NCI-H446 (cell line): ENCODE measurements at regions not wholly inside any gene's neighbourhood (a gene's known extent, or its start where the extent isn't known, plus 50 kb on each side); places are given as distances from the start of the nearest gene placed in this dataset.

ENCODE experiments used
- DNase-seq, 2 experiments: peaks; one replicate each; lab custom pipeline; 2025; lab: John Stamatoyannopoulos, UW

DNA sequence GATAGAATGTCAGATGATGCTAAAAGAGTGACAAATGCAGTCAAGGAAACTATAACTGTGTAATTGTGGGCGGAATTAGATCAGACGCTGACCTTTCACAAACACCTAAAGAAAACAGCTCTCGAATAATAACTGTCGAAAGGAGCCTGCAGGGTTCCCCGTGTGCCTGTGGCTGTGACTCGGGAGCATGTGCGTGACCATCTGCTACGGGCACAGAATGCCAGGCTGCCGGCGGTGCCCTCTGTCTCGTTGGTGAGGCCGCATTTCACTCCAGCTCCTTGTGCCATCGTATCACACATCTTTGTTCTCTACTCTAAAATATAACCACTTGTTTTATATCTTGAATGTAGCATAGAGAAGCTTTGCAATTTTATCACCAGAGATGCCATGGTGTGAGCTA lies 267.8 kb upstream of the FMN2 start:
- no peak for DNase-seq

DNA sequence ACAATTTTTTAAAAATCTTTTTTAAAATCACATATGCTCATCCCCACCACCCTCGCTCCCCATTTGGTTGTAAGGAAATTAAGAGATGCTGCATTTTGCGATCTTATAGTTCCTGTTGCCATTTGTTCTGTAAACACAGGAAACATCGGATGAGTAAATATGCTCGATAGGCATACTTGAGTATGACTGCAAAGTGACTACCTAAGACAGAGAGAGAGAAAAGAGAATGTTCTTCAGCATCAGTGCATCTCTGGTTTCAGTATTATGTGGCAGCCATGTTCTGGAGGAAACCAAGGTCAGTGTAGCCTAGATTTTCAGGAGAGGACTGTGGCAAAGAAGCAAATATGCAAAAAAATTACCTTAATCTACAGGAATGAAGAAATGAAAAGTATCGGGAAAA lies 265.5 kb upstream of the FMN2 start:
- DNase-seq = no peak

DNA sequence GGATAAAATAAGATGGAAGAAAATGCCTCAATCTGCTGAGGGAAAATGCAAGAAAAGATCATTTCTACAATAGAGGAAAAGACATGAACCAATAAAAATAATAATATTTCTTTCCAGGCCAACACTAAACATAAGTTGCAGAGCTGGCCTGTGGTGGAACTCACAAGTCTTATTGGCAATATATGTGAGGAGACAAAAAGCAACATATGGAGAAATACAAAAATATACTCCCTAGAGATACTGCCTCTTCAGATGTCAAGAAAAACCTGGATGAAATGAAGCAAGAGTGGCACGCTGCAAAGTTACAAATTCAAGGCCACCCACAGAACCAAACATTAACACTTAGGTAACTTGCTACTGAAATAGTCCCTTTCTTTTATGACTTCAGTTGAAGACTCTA lies 264.9 kb upstream of the FMN2 start:
- no peak for DNase-seq

DNA sequence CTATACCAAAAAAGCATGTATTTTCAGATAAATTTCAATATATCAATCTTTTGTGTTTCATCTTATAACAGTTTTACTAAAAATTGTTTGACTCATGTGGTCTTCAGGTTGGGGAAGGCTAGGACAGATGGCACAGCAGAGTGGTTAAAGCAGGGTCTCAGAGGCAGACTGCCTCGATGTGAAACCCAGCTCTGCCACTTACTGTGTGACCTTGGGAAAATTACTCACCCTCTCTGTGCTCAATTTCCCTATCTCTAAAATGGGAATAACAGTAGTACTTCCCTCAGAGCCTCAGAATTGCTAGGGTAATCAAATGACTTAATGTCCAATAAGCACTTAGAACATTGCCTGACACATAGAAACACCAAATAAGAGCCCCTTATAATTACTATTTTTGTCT lies 262.1 kb upstream of the FMN2 start:
- no peak for DNase-seq

DNA sequence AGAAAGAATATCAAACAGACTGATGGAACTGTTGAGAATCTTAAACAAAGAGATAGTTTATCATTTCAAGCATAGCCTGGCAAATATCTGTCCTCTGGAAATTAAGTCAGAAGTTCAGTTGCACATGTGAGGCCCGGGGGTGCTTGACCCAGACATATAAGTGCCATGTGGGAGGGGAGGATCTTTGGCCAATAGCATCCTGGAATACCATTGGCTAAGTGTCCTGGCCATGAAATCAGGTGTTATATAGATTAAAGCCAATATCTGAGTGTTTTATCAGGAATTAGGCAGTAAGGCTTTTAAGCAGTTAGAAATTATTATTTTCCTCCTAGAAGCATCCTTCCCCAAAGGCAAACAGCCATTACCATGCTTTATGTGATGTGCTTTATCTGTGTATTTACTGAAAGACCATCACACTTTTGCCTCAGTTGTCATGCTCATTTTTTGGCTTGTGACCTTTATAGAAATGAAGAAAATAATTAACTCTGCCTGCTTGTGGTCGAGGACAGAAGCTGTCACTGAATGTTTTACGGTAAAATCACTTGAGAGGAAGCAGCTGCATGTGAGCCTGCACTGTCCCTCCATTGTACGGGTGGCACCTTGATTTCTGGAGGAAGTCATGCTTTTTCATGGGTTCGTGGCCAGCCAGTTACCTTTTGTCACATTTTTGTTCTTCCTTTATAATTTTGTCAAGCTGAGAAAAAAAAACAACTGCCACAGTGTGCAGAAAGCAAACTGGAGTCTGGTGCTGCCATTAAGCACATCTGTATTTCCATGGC lies 259.9 kb upstream of the FMN2 start:
- DNase-seq = no peak

DNA sequence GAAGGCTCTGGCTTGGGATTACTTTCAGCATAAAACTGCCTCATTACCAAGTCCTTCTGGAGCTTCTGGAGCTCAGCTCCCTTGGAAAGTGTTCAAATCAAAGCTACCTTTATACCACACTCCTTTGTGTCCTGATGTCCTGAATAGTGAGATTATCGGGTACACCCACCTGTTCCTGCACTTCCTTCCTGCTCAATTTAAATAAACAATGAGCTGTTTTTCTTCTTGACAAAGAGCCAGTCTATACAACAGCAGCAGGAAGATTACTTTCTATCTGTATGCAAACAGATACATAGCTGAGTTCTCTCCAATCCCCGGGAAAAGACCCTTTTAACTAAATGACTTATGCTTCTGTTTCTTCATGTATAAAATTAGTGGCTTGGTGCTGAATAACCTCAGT lies 258.0 kb upstream of the FMN2 start:
- DNase-seq = no peak

DNA sequence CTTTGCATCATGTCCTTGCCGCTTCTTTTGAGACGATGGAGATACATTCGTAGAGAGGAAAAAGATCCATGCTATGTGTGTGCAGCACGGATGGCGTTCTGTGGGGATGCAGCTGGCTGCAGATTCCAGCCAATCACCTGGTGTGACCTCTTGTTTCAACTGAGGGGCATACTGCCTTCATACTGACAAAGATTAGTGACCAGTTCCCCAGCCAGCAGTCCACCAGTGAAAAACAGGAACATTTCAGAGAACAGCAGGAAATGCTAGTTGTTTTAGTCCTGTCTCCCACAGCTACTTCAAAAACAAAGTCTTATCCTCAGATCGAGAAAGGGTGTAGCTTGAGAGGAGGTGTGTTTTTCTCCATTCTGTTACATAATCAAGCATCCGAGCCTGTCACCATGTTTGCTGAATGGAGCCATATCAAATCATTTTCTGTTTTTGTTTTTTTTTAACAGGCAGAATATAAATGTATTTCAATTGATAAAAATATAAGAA lies 255.7 kb upstream of the FMN2 start:
- DNase-seq = no peak

DNA sequence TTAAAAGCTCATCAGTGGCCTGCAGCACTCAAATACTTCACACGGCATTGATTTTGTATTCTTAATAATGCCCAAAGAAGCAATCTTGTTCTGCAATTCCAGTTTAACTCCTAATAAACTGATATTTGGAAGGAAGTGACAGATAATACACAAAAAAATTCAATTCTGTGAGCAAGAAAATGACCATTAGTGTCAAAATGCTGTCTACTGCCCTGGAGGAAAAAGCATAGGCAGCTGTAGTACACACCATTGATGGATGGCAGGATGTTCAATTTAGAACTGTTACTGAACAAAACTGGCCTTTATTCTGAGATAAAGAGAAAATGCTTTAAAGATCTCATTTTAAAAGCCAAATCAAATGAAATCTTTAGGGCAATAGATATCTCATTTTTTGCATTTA lies 251.3 kb upstream of the FMN2 start:
- DNase-seq = no peak

DNA sequence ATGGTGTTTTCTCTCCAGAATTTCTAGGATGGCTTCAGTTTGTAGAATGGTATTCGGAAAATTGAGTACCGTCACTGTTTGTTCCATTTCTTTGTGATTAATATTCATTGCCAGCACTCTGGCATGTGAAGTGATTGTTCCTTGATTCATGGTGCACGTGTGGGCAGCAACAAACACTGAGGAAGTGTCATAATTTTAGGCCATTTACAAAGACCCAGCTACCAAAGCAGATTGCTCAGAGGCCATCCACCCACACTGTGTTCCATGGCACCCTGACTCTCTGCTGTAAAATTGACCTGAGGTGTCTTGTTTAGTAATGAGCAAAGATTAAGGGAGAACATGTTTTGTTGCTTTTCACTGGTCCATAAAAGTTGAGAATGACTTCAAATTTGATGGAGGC lies 250.9 kb upstream of the FMN2 start:
- no peak for DNase-seq

DNA sequence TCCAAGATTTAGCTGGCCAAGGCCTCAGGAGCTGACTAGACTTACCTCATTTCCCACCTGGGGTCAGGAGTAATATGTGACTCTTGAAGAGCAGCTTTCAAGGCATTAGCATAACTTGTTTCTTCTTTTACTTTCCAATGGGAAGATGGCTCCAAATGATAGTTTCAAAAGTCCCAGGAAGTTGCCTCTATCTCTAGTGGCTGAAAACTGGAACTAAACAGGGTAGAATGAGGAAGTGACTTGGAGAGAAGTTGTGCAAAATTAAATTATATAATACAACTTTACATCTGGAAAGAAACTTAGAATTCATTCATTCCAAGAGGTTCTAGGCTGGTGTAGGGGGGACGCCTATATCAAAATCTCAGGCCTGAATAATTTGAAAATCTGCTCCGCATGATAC lies 250.1 kb upstream of the FMN2 start:
- DNase-seq = no peak

DNA sequence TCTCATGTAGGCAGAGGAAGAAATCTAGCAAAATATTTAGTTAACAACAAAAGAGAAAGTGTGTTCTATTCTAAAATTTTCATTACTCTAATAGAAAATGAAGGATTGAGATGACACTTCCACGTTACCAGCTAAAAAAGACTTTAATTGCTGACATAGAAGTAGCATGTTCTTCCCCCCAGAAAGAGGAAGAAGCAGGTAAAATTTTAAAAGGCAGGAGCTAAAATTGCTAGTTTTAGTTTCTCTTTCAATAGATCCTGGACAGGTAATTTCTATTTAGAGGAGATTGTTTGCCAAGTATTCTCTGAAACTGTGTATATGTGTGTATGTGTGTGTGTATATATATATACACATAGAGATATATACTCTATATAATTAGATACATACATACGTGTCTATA lies 248.1 kb upstream of the FMN2 start:
- no peak for DNase-seq

DNA sequence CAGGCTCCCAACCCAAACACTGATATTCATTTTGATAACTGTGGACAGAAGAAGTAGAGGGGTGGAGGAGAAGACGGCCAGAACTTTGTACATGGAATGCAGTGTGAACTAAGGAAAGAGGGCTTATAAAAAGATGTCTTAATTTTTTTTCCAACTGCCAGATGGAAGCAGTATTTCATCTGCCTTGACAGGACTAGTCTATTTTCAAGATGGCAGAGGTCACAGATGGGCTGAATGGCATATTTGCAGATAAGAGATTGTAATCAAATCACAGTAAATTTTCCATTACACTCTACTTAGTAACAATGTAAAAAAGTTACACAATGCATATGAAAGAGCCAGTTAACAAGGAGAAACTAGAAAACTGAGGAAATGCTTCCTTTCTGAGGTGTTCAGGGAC lies 246.8 kb upstream of the FMN2 start:
- no peak for DNase-seq

DNA sequence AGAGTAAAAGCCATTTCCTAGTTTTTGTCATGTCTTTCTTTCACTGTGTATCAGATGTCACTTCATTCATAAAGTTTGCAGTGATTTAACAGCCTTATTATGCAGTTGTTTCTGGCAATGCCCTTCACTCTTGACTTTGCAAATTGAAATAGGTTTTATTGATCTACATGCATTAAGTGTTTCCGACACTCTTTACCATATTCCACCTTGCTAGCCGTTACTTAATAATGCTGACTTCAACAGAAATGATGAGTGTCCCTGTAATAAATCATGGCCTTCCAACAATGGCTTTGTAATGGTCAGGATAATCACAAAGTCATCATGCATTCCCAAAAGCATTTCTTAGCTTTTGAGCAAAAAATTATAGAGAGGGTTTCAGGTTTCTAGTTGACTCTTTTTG lies 236.8 kb upstream of the FMN2 start:
- DNase-seq = no peak

DNA sequence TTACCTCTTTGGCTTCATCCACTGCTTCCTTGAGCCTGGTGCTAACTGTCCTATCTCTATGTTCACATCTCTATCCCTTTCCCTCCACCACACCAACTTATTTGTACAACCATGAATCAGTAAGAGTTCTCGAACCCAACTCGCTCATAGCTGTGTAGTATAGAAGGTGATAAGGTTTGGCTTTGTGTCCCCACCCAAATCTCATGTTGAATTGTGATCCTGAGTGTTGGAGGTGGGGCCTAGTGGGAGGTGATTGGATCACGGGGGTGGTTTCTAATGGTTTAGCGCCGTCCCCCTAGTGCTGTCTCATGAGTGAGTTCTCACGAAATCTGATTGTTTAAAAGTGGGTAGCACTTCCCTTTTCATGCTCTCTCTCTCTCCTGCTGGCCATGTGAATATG lies 235.6 kb upstream of the FMN2 start:
- no peak for DNase-seq

DNA sequence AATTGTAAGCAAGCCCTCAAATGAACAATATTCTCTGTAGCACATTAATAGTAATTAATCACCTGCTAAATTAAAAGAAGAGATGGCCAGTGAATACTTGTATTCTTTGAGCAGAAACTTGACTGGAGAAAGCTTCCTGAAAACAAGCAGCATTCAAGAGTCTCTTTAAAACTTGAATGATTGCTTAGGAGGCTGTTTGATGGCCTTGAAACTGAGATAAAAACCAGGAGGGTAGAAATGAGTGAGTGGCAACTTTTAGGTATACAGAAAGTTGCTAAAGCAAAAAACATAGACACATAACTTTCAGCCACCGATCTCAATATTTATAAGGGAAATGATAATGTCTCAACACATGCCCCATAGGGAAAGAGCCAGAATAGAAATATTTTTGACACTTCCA lies 234.8 kb upstream of the FMN2 start:
- DNase-seq = no peak

DNA sequence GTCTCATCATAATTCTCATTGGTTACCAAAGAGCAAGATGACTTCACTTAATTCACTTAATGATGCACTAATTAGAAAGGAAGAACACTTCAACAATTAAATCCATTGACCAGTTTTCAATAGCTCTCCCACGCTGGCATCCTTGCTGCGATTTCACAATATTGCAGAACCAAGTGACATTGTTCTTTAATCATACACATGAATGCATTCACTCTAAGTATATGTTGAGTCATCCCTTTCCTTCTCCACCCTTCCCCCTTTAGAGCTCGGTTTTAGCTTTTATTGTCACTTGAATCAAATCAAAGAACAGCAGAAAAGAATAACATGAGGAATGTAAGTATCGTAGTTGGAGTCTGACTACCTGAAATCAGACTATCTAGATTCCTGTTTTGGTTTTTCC lies 233.6 kb upstream of the FMN2 start:
- peak in 1 of 2 experiments; percentile 13 for DNase-seq

DNA sequence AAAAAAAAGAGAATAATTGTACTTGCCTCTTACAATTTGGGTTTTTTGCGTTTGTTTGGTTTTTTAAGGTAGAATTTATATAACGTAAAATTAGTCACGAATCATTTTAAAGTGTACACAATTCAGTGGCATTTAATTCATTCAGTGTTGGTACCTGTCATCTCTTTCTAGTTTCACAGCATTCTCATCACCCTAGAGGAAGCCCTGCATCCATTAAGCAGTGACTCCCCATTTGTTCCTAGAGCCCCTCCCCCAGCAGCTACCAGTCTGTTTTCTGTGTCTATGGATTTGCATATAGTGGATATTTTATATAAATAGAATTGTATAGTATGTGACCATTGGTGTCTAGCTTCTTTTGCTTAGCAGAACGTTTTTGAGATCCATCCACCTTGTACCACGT lies 233.2 kb upstream of the FMN2 start:
- no peak for DNase-seq

DNA sequence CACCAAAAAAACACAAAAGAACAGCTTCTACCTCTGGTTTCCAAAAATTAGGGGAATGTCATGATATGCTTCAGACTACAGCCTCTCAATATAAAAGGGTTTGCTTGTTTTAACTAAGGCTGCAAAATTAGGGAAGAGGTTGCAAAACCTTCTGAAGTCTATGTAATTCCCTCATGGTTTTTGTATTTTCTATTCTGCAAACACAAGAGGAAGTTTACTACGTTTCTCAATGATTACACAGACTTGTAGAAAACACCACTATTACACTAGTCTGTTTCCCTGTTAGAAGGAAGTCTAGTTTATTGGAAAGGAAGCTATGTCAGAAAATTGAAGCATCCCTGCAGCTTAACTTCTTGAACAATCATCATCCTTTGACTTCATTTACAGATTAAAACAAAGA lies 229.7 kb upstream of the FMN2 start:
- no peak for DNase-seq

DNA sequence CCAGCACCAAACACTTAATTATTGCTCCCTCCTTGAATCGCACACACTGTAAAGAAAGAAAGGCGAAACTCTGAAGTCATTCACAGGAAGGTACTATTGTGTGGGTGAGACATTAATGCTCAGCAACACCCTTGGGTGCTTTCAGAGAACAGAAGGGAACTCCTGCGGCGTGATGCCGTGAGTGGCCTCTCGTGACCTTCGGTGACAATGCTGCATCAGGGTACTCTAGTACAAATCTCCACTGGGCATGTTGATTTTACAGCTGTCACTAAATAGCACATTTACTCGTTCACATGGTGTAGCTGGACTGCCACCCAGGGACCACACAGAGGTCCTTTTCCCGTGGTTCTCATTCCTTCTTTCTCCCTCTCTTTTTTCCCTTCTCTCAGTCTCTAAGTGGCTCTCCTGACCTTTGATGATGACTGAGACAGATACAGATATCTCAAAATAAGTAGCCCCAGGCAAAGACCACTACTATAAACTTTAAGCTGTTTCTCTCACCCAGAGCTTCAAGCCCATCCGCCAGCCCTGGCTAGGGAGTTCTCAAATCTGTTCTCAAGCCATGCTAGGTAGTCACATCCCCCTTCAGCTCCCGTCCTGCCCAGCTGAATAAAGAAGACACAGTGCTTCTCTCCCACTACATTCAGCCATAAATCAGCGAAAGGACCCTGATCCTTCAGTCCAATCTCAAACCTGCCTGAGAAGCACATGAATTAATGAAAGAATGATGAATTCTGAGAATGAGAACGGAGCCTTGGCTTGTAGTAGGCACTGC lies 223.4 kb upstream of the FMN2 start:
- no peak for DNase-seq

DNA sequence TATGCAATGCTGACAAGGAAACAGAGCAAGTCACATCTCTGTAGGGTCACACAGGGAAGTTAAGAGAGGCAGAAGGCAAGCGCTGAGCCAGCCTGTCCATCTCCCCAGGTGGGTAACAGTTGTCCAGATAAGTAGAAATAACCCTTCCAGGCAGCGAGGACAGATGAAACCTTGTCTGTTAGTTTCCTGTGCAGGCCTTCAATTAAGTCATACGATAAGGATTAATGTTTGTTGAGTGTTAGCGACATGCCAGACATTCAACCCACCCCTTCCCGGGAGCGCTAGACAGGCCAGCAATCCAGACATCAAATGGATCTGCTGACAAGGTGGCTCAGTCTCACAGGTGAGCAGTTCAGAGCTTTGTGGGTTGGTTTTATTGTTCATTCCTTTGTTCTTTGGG lies 221.5 kb upstream of the FMN2 start:
- DNase-seq = no peak

DNA sequence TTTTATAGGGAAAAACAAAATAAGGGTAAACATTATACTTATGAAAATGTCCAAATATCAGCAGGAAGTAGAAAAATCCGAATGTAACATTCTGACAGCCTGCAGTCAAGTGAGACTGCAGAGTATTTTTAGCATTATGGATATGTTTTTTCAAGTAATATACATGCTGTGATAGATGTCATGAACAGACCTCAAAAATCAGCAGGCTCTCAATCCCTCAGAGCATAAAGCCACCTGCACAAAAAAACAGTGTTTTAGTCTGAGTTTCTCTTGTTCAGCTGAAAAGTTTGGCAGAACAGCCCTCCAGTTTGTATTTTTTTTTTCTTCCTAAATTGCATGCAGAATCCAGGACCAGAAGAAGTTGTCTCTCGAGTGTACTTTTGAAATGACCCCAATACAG lies 219.1 kb upstream of the FMN2 start:
- DNase-seq = no peak

DNA sequence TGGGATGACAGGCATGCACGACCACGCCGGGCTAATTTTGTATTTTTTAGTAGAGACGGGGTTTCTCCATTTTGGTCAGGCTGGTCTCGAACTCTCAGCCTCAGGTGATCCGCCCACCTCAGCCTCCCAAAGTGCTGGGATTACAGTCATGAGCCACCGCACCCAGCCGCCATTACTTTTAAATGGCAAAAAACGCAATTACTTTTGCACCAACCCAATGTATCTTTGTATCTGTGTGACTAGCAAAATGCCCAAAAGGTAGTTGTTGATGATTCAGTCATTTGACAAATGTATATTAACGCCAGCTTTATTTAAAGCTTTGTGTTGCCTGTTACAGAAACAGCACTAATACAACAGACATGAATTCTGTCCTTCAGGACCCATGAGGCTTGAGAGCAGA lies 216.9 kb upstream of the FMN2 start:
- no peak for DNase-seq

DNA sequence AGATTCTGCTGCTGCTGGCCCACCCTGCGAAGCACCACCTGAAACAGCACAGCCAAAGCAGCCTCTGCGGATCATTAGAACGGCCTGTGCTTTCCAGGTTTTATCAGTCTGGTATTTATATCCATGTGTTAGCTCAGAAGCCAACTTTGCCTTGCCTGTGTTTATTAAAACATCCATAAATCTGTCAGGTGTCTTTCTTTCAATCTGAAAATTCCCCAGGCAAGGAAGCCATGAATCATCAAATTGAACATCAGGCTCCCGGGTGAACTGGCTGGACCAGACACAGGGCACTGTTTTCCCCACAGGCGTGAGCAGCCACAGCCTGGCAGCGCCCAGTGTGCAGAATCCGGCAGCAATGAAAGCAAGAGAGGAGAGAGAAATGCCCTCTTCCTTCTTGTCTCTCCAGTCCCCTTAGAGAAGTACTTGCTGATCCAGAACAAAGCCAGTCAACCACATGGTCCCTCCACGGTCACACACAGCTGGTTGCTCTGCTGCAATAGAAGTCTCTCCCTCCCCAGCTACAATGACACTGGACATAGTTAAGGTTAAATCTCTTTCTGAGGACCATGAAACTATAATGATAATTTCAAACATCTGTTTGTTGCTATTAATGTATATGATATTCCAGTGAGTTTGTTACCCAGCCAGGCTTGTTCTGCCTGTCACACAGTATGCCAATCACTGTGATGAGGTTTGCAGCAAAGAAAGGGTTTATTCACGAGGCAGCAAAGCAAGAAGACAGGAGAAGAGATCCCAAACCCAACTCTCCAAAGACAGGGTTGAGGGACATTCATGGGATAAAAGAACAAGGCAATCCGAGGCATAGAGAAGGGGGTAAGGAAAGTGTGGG lies 212.1 kb upstream of the FMN2 start:
- DNase-seq = peak in 1 of 2 experiments; percentile 23
